ENCODE measurements at regions not wholly inside any gene's neighbourhood (a gene's known extent, or its start where the extent isn't known, plus 50 kb on each side); places are given as distances from the start of the nearest gene placed in this dataset.

GRCh38 chr12:45655186-45655585 is 74.3 kb upstream of the ARID2 start:
- intact Hi-C loops (cut with micrococcal nuclease; ENCODE audit: unreplicated experiment) = no loop called here
- ChIA-PET CTCF (ENCODE audit: low intra/inter-chr PET ratio, low total read pairs) (no interaction called here), POLR2A (no interaction called here)
- Histone ChIP-seq H3K4me3 (replicated peaks in 1 of 3; ENCODE audit: insufficient read depth in 1 of 3, low read depth in 2 of 3, low read length in 3 of 3) (no peak overlapping the region), H3K9me3 (ENCODE audit: low read length) (no peaks in the 10 kb centered on the region), H3K27ac (ENCODE audit: extremely low read length, insufficient read depth, low read length) (no peak overlapping the region), H3K79me2 (ENCODE audit: insufficient read depth, low read length) (no peaks in the 10 kb centered on the region), H3K27me3 (ENCODE audit: control insufficient read depth in 1 of 2, insufficient read depth in 2 of 2, low read length in 2 of 2) (peaks cover 0 to 2% of the 10 kb centered on the region in 2 experiments; a peak in 2 of 5 replicates), H3K4me2 (ENCODE audit: low read depth, low read length) (no peak overlapping the region), H2AFZ (ENCODE audit: low read length) (no peak overlapping the region), H3K4me1 (ENCODE audit: insufficient read depth, low read length) (no peaks in the 10 kb centered on the region), H3K36me3 (replicated peaks in 1 of 2; ENCODE audit: control insufficient read depth in 1 of 2, insufficient read depth in 2 of 2, low read length in 2 of 2) (no peaks in the 10 kb centered on the region), H4K20me1 (ENCODE audit: insufficient read depth, low read length) (no peaks in the 10 kb centered on the region), H3K9ac (ENCODE audit: insufficient read depth, low read depth, low read length) (no peak overlapping the region)
- BruUV-seq (replicated peaks) = no TSS peak
- DNase-seq (ENCODE audit: low spot score) (peak; percentile 15), FAIRE-seq (no peak), ATAC-seq (peak; percentile 92)
- TF ChIP-seq CTCF (CRISPR knock-in tag; IDR thresholded peaks at IDR 0.05) (peak; percentile 32), ZFP36 (IDR thresholded peaks at IDR 0.05; ENCODE audit: borderline replicate concordance, low read depth, low read length, partially characterized antibody) (no peak)
- in situ Hi-C loops (cut with HindIII; ENCODE audit: extremely low pct_ligation_motif_present, low pct_unique_long_range_greater_than_20kb) = no loop called here
- WGBS (ENCODE audit: low lambda C conversion rate) = 21% methylated on average over 5 of the region's 5 CpGs

- DNase-seq (ENCODE audit: low spot score) (no peak), FAIRE-seq (no peak), ATAC-seq (no peak)
- Histone ChIP-seq H3K4me1 (ENCODE audit: insufficient read depth, low read length) (no peaks in the 10 kb centered on the region), H3K4me2 (ENCODE audit: low read depth, low read length) (no peak overlapping the region), H2AFZ (ENCODE audit: low read length) (no peak overlapping the region), H3K4me3 (replicated peaks in 1 of 3; ENCODE audit: insufficient read depth in 1 of 3, low read depth in 2 of 3, low read length in 3 of 3) (no peak overlapping the region), H3K9ac (ENCODE audit: insufficient read depth, low read depth, low read length) (no peak overlapping the region), H3K9me3 (ENCODE audit: low read length) (no peaks in the 10 kb centered on the region), H3K27ac (ENCODE audit: extremely low read length, insufficient read depth, low read length) (no peak overlapping the region), H3K36me3 (replicated peaks in 1 of 2; ENCODE audit: control insufficient read depth in 1 of 2, insufficient read depth in 2 of 2, low read length in 2 of 2) (no peaks in the 10 kb centered on the region), H4K20me1 (ENCODE audit: insufficient read depth, low read length) (no peaks in the 10 kb centered on the region), H3K27me3 (ENCODE audit: control insufficient read depth in 1 of 2, insufficient read depth in 2 of 2, low read length in 2 of 2) (peaks cover 0 to 2% of the 10 kb centered on the region in 2 experiments; a peak in 2 of 5 replicates), H3K79me2 (ENCODE audit: insufficient read depth, low read length) (no peaks in the 10 kb centered on the region)
- ChIA-PET CTCF (ENCODE audit: low intra/inter-chr PET ratio, low total read pairs) (no interaction called here), POLR2A (no interaction called here)
- no peak for TF ChIP-seq ETV6 (CRISPR knock-in tag; conservative IDR thresholded peaks at IDR 0.05)
- no peak for TF ChIP-seq HOMEZ (CRISPR knock-in tag; IDR thresholded peaks at IDR 0.05; ENCODE audit: low read depth)
- no peak for TF ChIP-seq NR3C1 (CRISPR knock-in tag; IDR thresholded peaks at IDR 0.05)
- no peak for TF ChIP-seq ARNTL (CRISPR knock-in tag; IDR thresholded peaks at IDR 0.05)
- TF ChIP-seq ZNF275 (CRISPR knock-in tag; IDR thresholded peaks at IDR 0.05; ENCODE audit: borderline replicate concordance) = no peak
- no peak for TF ChIP-seq ZNF282 (IDR thresholded peaks at IDR 0.05; ENCODE audit: partially characterized antibody)
- TF ChIP-seq ZNF530 (CRISPR knock-in tag; IDR thresholded peaks at IDR 0.05; ENCODE audit: low read depth) = no peak
- TF ChIP-seq ZNF737 (CRISPR knock-in tag; IDR thresholded peaks at IDR 0.05; ENCODE audit: borderline replicate concordance) = no peak
- no peak for TF ChIP-seq SRSF9 (IDR thresholded peaks at IDR 0.05; ENCODE audit: borderline replicate concordance, insufficient read depth, low read depth, low read length, poor library complexity, severe bottlenecking)
- intact Hi-C loops (cut with micrococcal nuclease; ENCODE audit: unreplicated experiment) = no loop called here
- WGBS (ENCODE audit: low lambda C conversion rate) = 48% methylated on average over 2 of the region's 2 CpGs
- in situ Hi-C loops (cut with HindIII; ENCODE audit: extremely low pct_ligation_motif_present, low pct_unique_long_range_greater_than_20kb) = no loop called here
- BruUV-seq (replicated peaks) = no TSS peak
These were observed 73.8 kb upstream of the ARID2 start for GRCh38 chr12:45655743-45656142.
